ENCODE measurements at regions not wholly inside any gene's neighbourhood (a gene's known extent, or its start where the extent isn't known, plus 50 kb on each side); places are given as distances from the start of the nearest gene placed in this dataset.

GRCh38 chr12:63419154-63419553 is 249.1 kb downstream of the DPY19L2 start:
- TF ChIP-seq GATA2 (IDR thresholded peaks at IDR 0.05; ENCODE audit: low read depth, low read length) (no peak), GATA3 (IDR thresholded peaks at IDR 0.05; ENCODE audit: low read depth, low read length) (no peak)

Data from SH-SY5Y (cell line).